Iris pigment epithelial cell (primary cell): ENCODE measurements at regions not wholly inside any gene's neighbourhood (a gene's known extent, or its start where the extent isn't known, plus 50 kb on each side); places are given as distances from the start of the nearest gene placed in this dataset.
"Not testable (repeated sequence)": the region's sequence is repeated elsewhere in the genome, so short reads cannot be mapped to it uniquely, and the experiment has no call there.

Experiments
- DNase-seq: peaks from one replicate; pipeline ENCODE4 v3.0.0-alpha.2; 2011; ENCODE audit warnings: low read depth

DNA sequence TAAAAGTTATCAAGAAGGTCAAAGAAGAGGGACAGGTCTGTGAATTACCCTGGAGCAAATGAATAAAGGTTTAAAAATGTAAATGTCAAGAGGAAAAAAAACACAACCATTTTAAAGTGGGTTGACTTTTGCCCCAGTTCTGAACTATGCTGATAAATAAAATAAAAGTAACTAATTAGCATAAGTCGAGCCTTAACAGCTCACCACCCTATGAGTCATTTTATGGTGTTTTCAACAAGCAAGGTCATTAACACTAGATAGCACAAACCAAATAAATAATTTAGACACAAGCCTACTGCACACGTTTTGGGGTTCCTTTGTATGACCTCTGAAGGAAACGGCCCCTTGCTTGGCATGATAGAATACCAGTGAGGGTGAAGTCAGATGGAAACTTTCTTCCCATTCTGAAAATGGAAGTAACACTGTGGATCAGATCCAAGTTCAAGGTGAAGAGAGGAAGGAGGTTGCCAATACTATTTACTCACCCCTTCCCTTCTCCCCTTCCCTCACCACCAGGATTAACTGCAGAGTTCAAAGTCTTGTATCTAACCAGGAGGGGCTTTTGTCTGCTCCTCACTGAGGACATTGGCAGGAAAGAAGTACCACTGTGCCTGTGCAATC is 380.0 kb upstream of the ACVR2A start:
- no peak for DNase-seq

DNA sequence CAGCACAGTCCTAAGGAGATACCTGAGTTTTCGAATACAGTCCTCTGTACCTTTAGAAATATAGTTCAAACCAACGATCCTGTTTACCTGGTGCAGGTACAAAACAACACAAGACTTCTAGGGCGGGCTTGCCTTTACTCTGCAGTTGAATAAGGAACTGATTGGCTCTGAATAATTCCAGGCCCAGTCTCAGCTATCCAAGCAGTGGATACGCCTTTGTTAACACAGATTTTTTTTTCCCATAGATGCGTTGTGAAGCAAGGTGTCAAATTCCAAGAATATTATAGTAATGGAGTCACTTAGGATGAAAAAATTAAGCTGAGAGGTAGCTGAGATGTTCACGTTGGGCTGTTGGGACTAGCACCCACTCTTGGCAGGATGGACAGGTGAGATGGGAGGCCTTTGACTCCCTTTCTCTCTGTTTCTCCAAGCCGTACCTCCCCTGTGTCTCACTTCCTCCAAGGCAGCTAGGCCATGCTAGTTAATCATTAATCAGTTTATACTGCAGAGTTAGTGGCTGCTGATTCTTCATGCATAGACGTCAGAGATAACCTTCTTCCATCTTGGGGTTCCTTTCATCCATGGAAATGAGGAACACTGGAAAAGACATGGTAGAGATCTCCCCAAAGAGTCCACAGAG is 380.8 kb upstream of the ACVR2A start:
- DNase-seq: no peak

DNA sequence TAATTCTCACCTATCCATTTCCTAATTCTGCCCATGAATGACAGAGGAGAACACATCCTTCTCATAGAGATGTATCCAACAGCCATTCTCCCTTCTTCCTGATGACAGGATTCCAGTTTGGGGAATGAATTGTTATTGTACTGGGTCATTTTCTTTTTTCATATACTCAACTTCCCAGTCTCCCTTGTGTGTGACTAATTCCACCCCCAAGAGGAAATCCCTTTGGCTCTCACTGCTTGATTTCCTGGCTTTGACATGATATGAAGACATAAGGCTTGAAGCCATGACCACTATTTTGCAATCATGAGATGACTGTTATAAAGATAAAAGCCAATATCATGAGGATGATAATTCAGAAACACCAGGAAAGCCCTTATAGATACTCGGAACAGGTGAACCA is 384.7 kb upstream of the ACVR2A start:
- DNase-seq: peak; percentile 23

DNA sequence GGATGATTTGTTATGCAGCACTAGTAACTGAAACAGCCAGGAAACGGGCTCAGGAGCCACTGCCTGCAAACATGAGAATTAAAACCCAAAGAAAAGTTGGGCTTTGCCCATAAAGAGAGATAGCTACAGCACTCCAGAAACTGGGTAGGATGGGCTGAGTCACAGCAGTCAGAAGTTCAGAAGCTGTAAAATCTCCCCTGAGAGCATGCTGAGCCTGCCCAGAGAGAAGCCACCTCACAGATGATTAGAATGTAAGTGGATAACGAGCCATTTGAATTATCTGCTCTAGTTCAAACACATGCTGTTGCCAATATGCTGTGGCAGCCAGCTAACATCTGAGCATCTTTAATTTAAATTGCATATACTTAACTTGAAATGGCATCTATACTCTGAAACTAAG is 388.1 kb upstream of the ACVR2A start:
- DNase-seq: peak; percentile 7

DNA sequence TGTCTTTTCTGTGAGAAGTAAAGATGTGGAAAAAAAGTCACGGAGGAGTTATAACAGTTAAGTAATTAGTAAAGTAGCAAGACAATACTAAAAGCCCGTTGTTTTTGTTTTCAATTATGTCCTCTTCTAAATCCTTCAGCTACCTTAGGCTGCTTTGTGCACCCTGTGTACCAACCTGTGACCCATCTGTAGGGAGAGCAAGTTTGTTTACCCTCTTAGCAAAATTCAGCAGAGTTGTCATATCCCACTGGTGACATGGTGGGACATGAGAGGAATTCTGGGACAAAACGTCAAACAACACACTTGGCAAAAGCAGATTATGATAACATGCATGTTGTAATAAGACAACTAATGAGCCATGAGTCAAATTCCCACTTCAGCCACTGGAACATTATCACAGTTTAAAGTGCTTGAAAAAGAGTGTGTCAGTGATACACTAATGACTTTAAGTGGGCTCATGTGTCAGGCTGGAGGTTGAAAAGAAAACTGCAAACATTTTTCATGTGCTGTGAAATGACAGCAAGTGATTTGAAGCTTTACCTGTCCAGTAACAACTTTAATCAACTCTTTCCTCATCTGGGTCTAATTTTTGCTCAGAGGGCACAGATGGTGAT is 392.8 kb upstream of the ACVR2A start:
- DNase-seq: no peak

DNA sequence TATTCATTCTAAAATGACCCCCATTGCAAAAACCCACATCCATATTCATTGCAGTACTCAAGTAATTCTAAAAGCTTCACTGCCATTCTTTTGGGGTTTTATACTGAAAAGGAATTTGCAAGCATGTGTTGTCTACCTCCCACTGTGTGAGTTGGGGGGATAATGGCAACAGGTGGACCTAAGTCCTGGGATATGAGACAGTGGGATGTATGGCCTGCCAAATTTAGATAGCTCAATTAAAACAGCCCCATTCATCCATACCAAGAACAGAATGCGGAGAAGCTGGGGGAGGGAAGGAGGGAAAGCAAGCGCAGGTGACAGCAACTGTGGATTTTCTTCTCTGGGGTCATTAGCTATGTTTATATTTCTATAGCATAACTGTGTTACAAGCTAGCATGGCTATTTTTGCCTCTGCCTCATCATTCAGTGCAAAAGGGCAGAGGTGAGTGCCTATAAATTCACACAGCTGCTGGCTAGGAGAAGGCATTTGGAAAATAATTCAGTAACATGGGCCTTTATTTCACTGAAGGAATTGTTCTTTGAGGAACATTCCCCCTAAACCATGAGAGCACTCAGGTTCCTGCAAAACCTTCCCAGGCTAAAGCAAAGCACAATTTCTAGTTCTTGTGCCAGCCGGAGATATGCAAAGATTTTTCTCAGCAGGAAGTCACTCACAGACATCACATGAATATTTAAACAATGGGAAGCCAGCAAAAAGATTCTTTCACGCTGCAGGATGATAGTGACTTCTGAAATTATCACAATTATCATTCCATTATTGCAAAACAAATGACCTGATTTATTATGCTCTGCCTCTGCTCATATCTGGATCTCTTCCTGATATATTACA is 393.9 kb upstream of the ACVR2A start:
- no peak for DNase-seq

DNA sequence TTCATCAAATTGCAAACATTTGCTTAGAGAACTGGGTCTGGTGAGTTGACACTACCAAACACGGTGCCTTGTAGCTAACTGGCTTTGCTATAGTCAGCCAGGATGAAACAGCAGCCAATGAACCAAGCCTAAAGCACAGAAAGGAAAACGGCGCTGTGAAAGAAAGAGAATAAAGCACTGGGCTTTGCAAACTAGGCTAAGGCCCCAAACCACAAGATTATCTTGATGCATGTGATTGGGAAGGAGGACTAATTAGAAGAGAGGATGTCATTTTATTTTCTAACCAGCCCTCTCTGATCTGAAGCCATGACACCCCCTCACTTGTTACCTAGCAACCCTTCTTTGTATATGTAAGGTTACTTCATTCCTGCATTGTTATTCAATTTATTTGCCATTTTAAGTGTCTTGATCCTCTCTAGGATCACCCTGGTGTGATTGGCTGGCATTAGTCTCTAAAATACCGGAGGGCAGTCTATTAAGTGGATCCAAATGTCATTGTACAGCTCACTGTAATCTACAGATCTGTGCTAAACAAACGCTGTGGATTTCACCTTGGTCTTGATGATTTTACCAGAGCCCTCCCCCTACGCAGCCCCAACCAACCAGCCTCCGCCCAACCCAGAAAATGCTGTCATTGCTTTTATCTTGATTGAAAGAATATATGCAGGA is 395.4 kb upstream of the ACVR2A start:
- no peak for DNase-seq

DNA sequence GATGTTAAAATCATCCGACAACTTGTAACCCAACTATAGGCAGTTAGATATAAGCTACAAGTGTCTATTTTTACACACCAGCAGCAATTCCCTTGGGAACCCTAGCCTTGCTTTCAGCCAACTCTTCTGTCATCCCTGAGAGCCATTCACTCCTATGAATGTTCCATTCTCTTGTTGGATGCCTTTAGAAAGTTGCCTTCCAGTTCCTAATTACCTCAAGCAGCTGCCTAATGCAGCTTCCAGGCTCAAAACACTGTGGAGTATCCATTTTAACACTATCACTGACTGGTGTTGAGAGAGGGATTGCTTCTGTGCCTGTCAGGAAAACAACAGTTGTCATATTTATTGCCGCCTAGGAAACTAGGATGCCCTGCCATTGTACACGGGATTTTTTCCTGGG is 402.0 kb upstream of the ACVR2A start:
- DNase-seq: no peak

DNA sequence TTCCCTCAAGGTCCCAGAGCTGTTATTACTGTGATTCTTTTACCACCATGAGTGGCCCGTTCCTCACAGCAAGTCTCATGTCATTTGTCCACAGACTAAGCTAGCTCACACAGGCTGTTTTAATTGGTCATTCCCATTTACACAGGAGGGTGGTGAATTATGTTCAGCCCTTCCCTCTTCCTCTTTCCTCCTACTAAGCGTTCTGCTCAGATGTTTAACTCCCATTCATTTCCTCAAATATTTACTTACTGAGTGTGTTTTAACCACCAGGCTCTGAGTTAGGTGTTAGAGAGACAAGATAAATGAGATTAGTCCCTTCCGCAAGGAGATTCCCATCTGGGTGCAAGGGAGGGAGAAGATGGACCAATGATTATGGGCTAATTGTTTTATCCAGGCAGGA is 403.6 kb upstream of the ACVR2A start:
- no peak for DNase-seq

DNA sequence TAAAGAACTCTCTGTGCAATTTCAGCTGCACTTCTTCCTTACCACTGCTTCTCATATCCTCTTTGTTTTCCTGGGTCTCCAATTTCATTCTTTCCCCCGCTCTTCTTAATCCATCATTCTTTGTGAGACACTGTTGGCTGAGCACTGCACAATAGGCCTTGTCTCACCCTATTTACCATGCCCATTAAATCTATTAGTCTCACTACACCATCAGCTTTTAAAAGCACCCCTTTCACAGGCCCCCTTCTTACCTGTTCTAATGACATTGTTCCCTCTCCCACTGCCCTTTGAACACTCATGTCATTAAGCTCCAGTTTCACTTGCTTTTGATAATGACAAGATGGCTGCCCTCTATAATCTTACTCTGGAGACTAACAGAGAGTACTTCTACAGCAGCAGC is 404.1 kb upstream of the ACVR2A start:
- no peak for DNase-seq

DNA sequence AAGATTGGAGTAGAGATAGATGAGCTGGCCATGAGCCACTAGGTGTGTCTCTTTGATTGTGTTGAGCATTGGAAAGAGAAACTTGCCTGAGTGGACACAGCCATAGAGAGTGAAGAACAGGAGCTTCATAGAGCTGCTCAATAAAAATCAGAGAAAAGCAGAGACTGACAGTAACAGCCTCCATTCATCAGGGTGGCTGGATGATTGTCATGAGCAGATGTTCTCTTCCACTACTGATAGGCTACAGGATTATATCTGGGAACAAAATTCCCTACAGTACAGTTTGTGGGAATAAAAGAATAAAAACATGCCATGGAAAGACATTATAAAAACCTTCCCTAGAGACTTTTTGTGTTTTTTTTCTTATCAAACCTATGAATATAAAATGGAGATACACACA is 404.8 kb upstream of the ACVR2A start:
- no peak for DNase-seq

DNA sequence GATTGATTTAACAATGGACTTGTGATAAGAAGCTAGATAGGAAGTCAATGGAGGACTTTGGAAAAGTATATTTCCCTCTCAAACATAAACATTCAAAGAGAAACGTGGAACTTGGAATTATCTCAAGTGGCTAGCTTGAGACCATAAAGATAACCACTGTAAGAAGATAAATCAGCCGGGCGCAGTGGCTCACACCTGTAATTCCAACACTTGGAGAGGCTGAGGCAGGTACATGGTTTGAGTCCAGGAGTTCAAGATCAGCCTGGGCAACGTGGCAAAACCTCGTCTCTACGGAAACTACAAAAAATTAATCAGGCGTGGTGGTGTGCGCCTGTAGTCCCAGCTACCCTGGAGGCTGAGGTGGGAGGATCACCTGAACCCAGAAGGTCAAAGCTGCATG is 405.9 kb upstream of the ACVR2A start:
- no peak for DNase-seq

DNA sequence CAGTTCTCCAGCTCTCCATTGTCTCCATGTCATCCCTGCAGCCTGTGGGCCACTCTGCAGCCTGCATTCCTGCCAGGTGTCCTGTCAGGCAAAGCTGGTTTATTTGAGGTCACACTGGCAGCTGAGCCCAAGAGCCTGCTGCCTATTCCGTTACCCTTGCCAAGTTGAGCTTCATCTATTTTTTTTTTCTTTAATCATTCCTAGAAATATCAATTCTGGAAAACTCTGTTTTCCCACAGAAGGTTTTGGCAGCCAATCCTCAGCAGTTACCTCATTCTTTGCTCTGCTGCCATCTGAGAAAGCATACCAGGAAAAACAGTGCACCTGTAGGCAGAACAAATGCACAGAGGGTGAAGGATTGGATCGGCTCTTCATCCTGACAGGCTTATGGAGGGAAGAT is 411.0 kb upstream of the ACVR2A start:
- DNase-seq: no peak

DNA sequence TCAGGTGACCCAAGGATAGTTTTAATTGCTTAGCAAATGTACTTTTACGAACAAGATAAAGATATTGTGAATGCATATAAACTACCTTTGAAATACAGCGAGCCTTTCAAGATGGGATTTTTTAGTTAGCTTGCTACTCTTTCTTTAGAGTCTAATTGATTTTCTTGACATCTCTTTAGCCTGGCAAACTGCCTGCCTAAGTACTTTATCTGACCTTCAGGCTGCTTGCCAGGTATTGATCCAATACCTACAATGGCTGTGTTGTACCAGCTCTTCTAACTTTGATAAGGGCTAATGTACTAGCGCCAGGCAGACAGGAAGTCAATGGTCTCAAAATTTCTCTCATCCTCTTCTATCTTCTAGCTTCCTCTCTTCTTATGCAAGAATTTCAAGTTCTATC is 414.4 kb upstream of the ACVR2A start:
- no peak for DNase-seq

DNA sequence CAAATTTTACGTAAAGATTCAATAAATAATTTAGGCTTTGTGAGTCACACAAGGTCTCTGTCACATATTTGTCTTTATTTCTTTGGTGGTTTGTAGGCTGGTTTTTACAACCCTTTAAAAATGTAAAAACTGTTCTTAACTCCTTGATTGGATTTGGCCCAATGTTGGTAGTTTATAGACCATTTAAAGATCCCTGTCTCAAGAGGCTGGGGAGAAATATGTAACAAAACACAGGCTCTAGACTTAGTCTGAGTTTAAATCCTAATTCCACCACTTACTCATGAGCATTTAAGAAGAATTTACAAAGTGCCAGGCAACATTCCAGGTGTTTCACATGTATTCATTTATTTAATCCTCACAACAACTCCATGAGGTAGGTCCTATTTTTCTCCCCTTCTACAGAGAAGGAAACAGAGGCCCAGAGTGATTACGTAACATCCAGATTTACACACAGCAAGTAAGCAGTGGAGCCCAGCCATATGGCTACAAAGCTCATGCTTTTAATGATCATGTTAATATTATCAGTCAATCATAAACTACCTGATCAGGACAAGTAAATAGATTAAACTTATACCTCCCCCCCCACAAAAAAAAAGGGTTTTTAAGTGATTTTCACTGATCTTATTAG is 416.6 kb upstream of the ACVR2A start:
- DNase-seq: no peak

DNA sequence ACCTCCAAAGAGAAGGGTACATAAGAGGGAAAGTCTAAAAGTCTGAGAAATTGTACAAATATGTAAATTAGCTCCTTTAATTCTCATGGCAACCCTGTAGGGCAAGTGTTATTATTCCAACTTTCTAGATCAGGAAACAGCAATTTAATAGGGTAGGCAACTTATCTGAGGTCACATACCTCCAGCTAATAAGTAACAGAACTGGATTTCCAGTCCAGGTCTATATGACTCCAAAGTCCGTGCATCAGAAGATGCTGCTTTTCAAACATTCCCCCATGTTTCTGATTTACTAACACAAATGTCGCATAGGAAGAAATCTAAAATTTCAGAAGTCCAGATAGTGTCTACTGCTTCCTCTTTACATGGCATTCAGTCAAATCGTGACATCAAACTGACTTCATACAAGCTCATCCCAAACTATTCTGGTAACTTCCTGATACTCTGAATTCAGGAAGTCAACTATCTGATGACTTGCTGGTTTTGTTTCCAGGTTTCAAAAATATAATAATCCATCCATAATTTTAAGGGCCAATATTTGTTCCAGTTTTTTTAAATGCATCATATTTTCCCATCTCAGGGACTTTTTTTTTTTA is 419.3 kb upstream of the ACVR2A start:
- DNase-seq: no peak

DNA sequence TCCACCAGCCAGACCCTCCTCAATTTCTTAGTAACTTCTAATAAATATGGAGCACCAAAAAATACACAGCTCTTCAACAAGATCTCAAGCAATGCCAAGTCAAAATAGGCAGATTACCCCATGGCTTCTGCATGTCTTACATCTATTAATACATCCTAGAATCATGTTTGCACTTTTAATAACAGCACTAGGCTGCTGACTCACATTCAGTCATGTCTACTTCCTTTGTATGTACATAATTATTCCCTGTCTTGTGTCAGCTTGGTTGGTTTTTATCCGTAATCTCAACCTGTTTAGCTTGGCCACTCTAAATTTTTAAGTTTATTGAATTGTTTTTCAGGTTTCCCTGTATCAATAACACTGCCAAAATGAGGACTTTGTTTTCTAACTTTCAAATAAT is 420.1 kb upstream of the ACVR2A start:
- DNase-seq: peak; percentile 10

DNA sequence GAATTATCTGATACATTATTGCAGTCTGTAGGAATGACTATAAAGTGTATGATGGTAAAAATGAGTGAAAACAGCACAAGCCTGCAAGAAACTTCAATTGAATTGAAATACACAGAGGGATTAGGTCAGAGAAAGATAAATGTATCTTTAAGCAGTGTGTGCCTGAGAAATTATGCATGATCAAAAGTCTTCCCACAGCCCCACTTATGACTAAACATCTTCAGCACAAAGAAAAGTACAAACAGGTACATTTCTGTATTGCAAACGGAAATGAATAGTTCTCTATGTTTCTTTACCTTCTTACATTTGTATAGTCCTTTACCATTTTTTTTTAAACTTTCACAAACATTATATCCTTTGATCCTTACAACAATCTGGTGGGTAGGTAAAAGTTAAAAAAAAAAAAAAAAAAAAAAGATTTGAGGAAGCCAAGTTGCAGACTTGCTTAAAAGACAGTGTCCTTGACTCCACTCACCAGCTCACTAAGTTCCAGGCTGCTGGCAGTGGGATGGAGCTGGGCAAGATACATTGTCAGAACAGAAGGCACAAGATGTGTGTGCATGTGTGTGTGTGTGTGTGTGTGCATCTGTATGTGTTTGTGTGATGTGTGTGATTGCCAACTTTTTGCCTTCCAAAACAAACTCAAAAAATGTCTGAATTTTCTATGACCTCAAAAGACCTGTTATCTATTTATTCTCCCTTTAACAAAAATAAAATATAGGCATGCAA is 423.7 kb upstream of the ACVR2A start:
- no peak for DNase-seq

DNA sequence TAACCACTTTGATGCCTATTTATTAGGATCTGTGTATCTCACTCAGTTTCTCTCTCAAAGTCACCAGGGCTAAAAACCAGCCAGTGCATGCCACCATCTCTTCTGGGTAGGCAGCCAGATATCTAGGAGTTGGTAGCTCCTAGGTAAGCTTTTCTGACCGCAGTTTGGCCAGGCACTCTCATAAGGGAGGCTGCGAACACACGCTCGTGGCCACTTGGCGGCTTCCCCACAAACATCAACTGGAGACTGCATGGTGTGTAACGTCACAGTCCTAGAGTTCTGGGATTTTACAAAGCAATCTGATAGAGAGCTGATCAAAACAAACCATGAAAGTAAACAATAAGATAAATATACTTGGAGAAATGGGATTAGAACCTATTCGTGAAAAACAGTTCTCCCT is 424.3 kb upstream of the ACVR2A start:
- no peak for DNase-seq

DNA sequence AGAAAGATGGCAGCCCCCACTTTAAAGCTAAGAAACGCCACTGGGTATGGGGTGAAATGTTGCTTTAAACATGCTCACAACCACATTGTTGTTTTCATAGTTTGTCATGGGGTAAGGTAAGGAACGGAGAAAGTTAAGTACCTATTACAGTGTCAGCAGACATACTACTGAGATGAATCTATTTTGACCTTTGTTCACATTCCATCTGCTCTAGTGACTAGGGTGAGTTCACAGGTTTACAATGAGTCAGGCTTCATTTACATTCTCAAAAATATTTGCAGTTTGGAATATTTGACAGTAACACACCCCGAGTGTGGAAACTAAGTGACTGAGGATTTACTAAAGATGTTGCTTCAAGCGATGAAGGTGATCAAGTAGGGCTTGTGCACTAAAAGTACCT is 428.7 kb upstream of the ACVR2A start:
- peak; percentile 2 for DNase-seq

DNA sequence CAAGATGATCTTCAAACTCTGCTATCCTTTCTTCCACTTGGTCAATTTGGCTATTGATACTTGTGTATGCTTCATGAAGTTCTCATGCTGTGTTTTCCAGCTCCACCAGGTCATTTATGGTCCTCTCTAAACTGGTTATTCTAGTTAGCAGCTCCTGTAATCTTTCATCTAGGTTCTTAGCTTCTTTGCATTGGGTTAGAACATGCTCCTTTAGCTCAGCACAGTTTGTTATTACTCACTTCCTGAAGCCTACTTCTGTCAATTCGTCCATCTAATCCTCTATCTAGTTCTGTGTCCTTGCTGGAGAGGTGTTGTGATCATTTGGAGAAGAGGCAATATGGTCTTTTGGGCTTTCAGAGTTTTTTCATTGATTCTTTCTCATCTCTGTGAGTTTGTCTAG is 430.2 kb upstream of the ACVR2A start:
- not testable (repeated sequence) for DNase-seq
